NOMO-1 treated with DMSO at 0.1 percent for 48 hours (cell line): ENCODE measurements at regions not wholly inside any gene's neighbourhood (a gene's known extent, or its start where the extent isn't known, plus 50 kb on each side); places are given as distances from the start of the nearest gene placed in this dataset.

Experiments
- DNase-seq: peaks from one replicate; lab custom pipeline; 2025; ENCODE audit not compliant: unreplicated experiment; lab: John Stamatoyannopoulos, UW

GRCh38 chr2:2932692-2933305 lies 444.8 kb downstream of the EIPR1 start:
- DNase-seq: no peak

- no peak for DNase-seq
Measured at GRCh38 chr2:2932189-2932588, 445.4 kb downstream of the EIPR1 start.

GRCh38 chr2:2931318-2932075 lies 446.1 kb downstream of the EIPR1 start:
- no peak for DNase-seq

GRCh38 chr2:2930841-2931240 lies 446.8 kb downstream of the EIPR1 start:
- no peak for DNase-seq

- no peak for DNase-seq
Measured at GRCh38 chr2:2926858-2927175, 450.8 kb downstream of the EIPR1 start.

- no peak for DNase-seq
Measured at GRCh38 chr2:2926009-2926857, 451.4 kb downstream of the EIPR1 start.

GRCh38 chr2:2922156-2922555 lies 455.5 kb downstream of the EIPR1 start:
- DNase-seq: no peak

- DNase-seq: no peak
Measured at GRCh38 chr2:2921011-2921720, 456.5 kb downstream of the EIPR1 start.

GRCh38 chr2:2919574-2920365 lies 457.8 kb downstream of the EIPR1 start:
- no peak for DNase-seq

GRCh38 chr2:2919026-2919425 lies 458.6 kb downstream of the EIPR1 start:
- DNase-seq: no peak

GRCh38 chr2:2916621-2917020 lies 461.0 kb downstream of the EIPR1 start:
- no peak for DNase-seq

- DNase-seq: no peak
Measured at GRCh38 chr2:2914252-2914651, 463.4 kb downstream of the EIPR1 start.

- no peak for DNase-seq
Measured at GRCh38 chr2:2913601-2914120, 464.0 kb downstream of the EIPR1 start.

GRCh38 chr2:2912731-2913130 lies 464.9 kb downstream of the EIPR1 start:
- DNase-seq: no peak

- no peak for DNase-seq
Measured at GRCh38 chr2:2912293-2912692, 465.3 kb downstream of the EIPR1 start.

GRCh38 chr2:2910259-2910658 lies 467.4 kb downstream of the EIPR1 start:
- no peak for DNase-seq

- DNase-seq: no peak
Measured at GRCh38 chr2:2909086-2910035, 468.3 kb downstream of the EIPR1 start.

- DNase-seq: no peak
Measured at GRCh38 chr2:2906091-2906490, 471.5 kb downstream of the EIPR1 start.

GRCh38 chr2:2904721-2905350 lies 472.8 kb downstream of the EIPR1 start:
- no peak for DNase-seq
